ENCODE measurements at regions not wholly inside any gene's neighbourhood (a gene's known extent, or its start where the extent isn't known, plus 50 kb on each side); places are given as distances from the start of the nearest gene placed in this dataset.
"Not testable (repeated sequence)": the region's sequence is repeated elsewhere in the genome, so short reads cannot be mapped to it uniquely, and the experiment has no call there.

GRCh38 chr10:23754941-23755340, 316.1 kb downstream of the OTUD1 start:
- DNase-seq (ENCODE audit: low spot score) = no peak

GRCh38 chr10:23755556-23755955, 316.7 kb downstream of the OTUD1 start:
- DNase-seq (ENCODE audit: low spot score) = no peak

GRCh38 chr10:23768281-23768680, 329.4 kb downstream of the OTUD1 start:
- no peak for DNase-seq (ENCODE audit: low spot score)

GRCh38 chr10:23777153-23777552, 338.3 kb downstream of the OTUD1 start:
- DNase-seq (ENCODE audit: low spot score) = no peak

- no peak for DNase-seq (ENCODE audit: low spot score)
Measured at GRCh38 chr10:23779301-23779700, 340.4 kb downstream of the OTUD1 start.

GRCh38 chr10:23780331-23780730, 341.5 kb downstream of the OTUD1 start:
- DNase-seq (ENCODE audit: low spot score) = no peak

- DNase-seq (ENCODE audit: low spot score) = no peak
Measured at GRCh38 chr10:23786594-23786993, 347.7 kb downstream of the OTUD1 start.

GRCh38 chr10:23793577-23793976, 354.7 kb downstream of the OTUD1 start:
- DNase-seq (ENCODE audit: low spot score) = no peak

GRCh38 chr10:23797452-23797851, 358.6 kb downstream of the OTUD1 start:
- DNase-seq (ENCODE audit: low spot score) = not testable (repeated sequence)

- DNase-seq (ENCODE audit: low spot score) = no peak
Measured at GRCh38 chr10:23804125-23804524, 365.2 kb downstream of the OTUD1 start.

- DNase-seq (ENCODE audit: low spot score) = no peak
Measured at GRCh38 chr10:23813687-23814086, 374.8 kb downstream of the OTUD1 start.

GRCh38 chr10:23818484-23818883, 379.6 kb downstream of the OTUD1 start:
- peak; percentile 65 for DNase-seq (ENCODE audit: low spot score)

- DNase-seq (ENCODE audit: low spot score) = no peak
Measured at GRCh38 chr10:23820792-23821191, 381.9 kb downstream of the OTUD1 start.

- no peak for DNase-seq (ENCODE audit: low spot score)
Measured at GRCh38 chr10:23824822-23825221, 384.1 kb upstream of the KIAA1217 start.

- peak; percentile 59 for DNase-seq (ENCODE audit: low spot score)
Measured at GRCh38 chr10:23826421-23826820, 382.5 kb upstream of the KIAA1217 start.

GRCh38 chr10:23829556-23829955, 379.4 kb upstream of the KIAA1217 start:
- DNase-seq (ENCODE audit: low spot score) = no peak

- no peak for DNase-seq (ENCODE audit: low spot score)
Measured at GRCh38 chr10:23834091-23834490, 374.8 kb upstream of the KIAA1217 start.

- DNase-seq (ENCODE audit: low spot score) = no peak
Measured at GRCh38 chr10:23850631-23851030, 358.3 kb upstream of the KIAA1217 start.

GRCh38 chr10:23859598-23859997, 349.3 kb upstream of the KIAA1217 start:
- DNase-seq (ENCODE audit: low spot score) = no peak

GRCh38 chr10:23864631-23865147, 344.2 kb upstream of the KIAA1217 start:
- no peak for DNase-seq (ENCODE audit: low spot score)

GRCh38 chr10:23866985-23867384, 342.0 kb upstream of the KIAA1217 start:
- DNase-seq (ENCODE audit: low spot score) = not testable (repeated sequence)

- DNase-seq (ENCODE audit: low spot score) = no peak
Measured at GRCh38 chr10:23868121-23868520, 340.8 kb upstream of the KIAA1217 start.

GRCh38 chr10:23869548-23869947, 339.4 kb upstream of the KIAA1217 start:
- no peak for DNase-seq (ENCODE audit: low spot score)

- DNase-seq (ENCODE audit: low spot score) = no peak
Measured at GRCh38 chr10:23869996-23870395, 338.9 kb upstream of the KIAA1217 start.
